OCI-LY1 (cell line): ENCODE measurements at regions not wholly inside any gene's neighbourhood (a gene's known extent, or its start where the extent isn't known, plus 50 kb on each side); places are given as distances from the start of the nearest gene placed in this dataset.

ENCODE experiments used
- H2AFZ ChIP-seq: fragments of 200-600 bp; sonication (generic), shearing (Covaris generic); 2 replicates; pipeline ENCODE4 v1.6.0; 2014; ENCODE audit warnings: antibody characterized with exemption, mild to moderate bottlenecking, low read length
- H3F3A ChIP-seq: fragments of 200-600 bp; sonication (generic), shearing (Covaris generic); 2 replicates; pipeline ENCODE4 v1.6.0; 2014; ENCODE audit warnings: mild to moderate bottlenecking, antibody characterized with exemption, low read length, moderate library complexity; ENCODE audit not compliant: insufficient read depth
- H3K27ac ChIP-seq: fragments of 200-600 bp; sonication (generic); 2 replicates; pipeline ENCODE4 v1.5.1; 2014; ENCODE audit warnings: low read length, mixed run types, mild to moderate bottlenecking, low read depth; ENCODE audit not compliant: poor library complexity, severe bottlenecking
- H3K27me3 ChIP-seq: fragments of 200-600 bp; sonication (generic); 2 replicates; pipeline ENCODE4 v1.6.0; 2014; ENCODE audit warnings: antibody characterized with exemption, mild to moderate bottlenecking, low read length, moderate library complexity; ENCODE audit not compliant: insufficient read depth
- H3K36me3 ChIP-seq: fragments of 200-600 bp; sonication (generic); 2 replicates; pipeline ENCODE4 v1.6.1; 2014; ENCODE audit warnings: mild to moderate bottlenecking, antibody characterized with exemption, low read length, moderate library complexity, mixed read lengths; ENCODE audit not compliant: insufficient read depth
- H3K4me1 ChIP-seq: fragments of 200-600 bp; sonication (generic); 2 replicates; pipeline ENCODE4 v1.5.1; 2014; ENCODE audit warnings: mild to moderate bottlenecking, low read length, moderate library complexity; ENCODE audit not compliant: insufficient read depth, severe bottlenecking
- H3K4me2 ChIP-seq: fragments of 200-600 bp; sonication (generic), shearing (Covaris generic); 2 replicates; pipeline ENCODE4 v1.6.1; 2014; ENCODE audit warnings: low read length
- H3K4me3 ChIP-seq: fragments of 200-600 bp; sonication (generic); 2 replicates; pipeline ENCODE4 v1.5.1; 2014; ENCODE audit warnings: low read length, low read depth, mild to moderate bottlenecking, mixed read lengths; ENCODE audit not compliant: poor library complexity, severe bottlenecking
- H3K79me2 ChIP-seq: fragments of 200-600 bp; shearing (Covaris generic); 2 replicates; pipeline ENCODE4 v1.6.1; 2016; ENCODE audit warnings: mixed run types, low read length, mixed read lengths; ENCODE audit not compliant: insufficient read depth
- H3K9ac ChIP-seq: fragments of 200-600 bp; sonication (generic), shearing (Covaris generic); 2 replicates; pipeline ENCODE4 v1.6.1; 2014; ENCODE audit warnings: mild to moderate bottlenecking, low read length, mixed read lengths
- H3K9me2 ChIP-seq: fragments of 200-600 bp; sonication (generic), shearing (Covaris generic); 2 replicates; pipeline ENCODE4 v1.6.1; 2014; ENCODE audit warnings: low read depth, mild to moderate bottlenecking, low read length, mixed read lengths
- H3K9me3 ChIP-seq: fragments of 200-600 bp; shearing (Covaris generic); 2 replicates; pipeline ENCODE4 v1.6.1; 2014; ENCODE audit warnings: low read length, mixed read lengths
- H4K20me1 ChIP-seq: fragments of 200-600 bp; sonication (generic), shearing (Covaris generic); 2 replicates; pipeline ENCODE4 v1.6.0; 2016; ENCODE audit warnings: mild to moderate bottlenecking, low read length; ENCODE audit not compliant: insufficient read depth
- EZH2 ChIP-seq: fragments of 200-600 bp; sonication (generic), shearing (Covaris generic); IDR thresholded peaks from 2 replicates; pipeline ENCODE4 v1.8.0; 2017; ENCODE audit warnings: borderline replicate concordance, mixed run types, mild to moderate bottlenecking, antibody characterized with exemption, low read length, moderate library complexity, mixed read lengths
- TF ChIP-seq, protein P1 (sequence below): fragments of 200-600 bp; sonication (generic), shearing (Covaris generic); IDR thresholded peaks from 2 replicates; pipeline ENCODE4 v1.5.1; 2017; ENCODE audit warnings: mild to moderate bottlenecking, antibody characterized with exemption, low read length, moderate library complexity, mixed read lengths

DNA sequence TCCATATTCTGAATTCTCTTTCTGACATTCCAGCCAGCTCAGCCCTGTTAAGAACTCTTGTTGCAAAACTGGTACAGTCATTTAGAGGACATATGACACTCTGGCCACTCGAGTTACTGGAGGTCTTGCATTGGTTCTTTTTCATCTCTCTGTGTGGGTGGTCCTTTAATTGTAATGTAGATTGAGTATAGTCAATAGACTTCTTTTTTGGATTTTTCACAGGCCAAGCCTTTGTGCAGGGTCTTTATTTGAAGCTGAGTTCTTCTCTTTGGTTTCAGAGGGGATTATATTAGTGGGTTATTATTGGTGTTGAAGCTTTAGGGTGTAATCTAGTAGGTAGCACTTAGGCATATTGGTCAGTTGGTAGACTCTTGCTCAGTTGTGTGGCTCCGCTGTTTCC, 118.0 kb upstream of the GIMD1 start:
- Histone ChIP-seq H3K9me2 (no peaks in the 10 kb centered on the region), H3K27ac (no peak overlapping the region), H4K20me1 (no peaks in the 10 kb centered on the region), H3K4me2 (no peak overlapping the region), H3K27me3 (no peaks in the 10 kb centered on the region), H3F3A (no peaks in the 10 kb centered on the region), H3K4me3 (no peak overlapping the region), H3K79me2 (no peaks in the 10 kb centered on the region), H3K36me3 (no peaks in the 10 kb centered on the region), H2AFZ (no peak overlapping the region), H3K9ac (no peak overlapping the region), H3K4me1 (no peaks in the 10 kb centered on the region), H3K9me3 (no peaks in the 10 kb centered on the region)
- TF ChIP-seq EZH2, result no peak
- TF ChIP-seq, protein P1, sequence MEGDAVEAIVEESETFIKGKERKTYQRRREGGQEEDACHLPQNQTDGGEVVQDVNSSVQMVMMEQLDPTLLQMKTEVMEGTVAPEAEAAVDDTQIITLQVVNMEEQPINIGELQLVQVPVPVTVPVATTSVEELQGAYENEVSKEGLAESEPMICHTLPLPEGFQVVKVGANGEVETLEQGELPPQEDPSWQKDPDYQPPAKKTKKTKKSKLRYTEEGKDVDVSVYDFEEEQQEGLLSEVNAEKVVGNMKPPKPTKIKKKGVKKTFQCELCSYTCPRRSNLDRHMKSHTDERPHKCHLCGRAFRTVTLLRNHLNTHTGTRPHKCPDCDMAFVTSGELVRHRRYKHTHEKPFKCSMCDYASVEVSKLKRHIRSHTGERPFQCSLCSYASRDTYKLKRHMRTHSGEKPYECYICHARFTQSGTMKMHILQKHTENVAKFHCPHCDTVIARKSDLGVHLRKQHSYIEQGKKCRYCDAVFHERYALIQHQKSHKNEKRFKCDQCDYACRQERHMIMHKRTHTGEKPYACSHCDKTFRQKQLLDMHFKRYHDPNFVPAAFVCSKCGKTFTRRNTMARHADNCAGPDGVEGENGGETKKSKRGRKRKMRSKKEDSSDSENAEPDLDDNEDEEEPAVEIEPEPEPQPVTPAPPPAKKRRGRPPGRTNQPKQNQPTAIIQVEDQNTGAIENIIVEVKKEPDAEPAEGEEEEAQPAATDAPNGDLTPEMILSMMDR, result no peak

DNA sequence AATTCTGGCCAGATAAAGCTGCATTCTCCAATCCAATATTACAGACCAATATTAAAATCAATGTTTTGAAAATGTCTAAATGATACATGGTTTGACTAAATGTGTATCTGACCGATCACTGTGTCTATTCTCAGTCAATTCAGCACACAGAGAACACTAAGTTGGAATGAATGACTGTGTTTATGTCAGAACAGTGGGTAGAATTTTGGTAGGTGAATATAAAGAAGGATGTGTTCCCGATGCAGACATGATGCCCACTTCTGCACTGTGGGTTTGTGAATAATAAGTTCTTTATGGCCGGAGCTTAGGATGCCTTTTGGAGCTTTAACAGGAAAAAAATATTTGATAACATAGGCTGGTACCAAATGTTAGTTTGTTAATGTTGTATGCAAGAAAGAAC, 113.2 kb upstream of the GIMD1 start:
- no peaks in the 10 kb centered on the region for H3K27me3 ChIP-seq
- H3K79me2 ChIP-seq, result no peaks in the 10 kb centered on the region
- no peaks in the 10 kb centered on the region for H4K20me1 ChIP-seq
- no peak for TF ChIP-seq EZH2
- TF ChIP-seq, protein P1, result no peak
- H3K4me3 ChIP-seq, result no peak overlapping the region
- H3K36me3 ChIP-seq, result no peaks in the 10 kb centered on the region
- H3K9ac ChIP-seq, result no peak overlapping the region
- H3K4me1 ChIP-seq, result no peaks in the 10 kb centered on the region
- no peaks in the 10 kb centered on the region for H3K9me3 ChIP-seq
- no peaks in the 10 kb centered on the region for H3F3A ChIP-seq
- no peak overlapping the region for H3K4me2 ChIP-seq
- no peak overlapping the region for H2AFZ ChIP-seq
- no peak overlapping the region for H3K27ac ChIP-seq
- H3K9me2 ChIP-seq, result no peaks in the 10 kb centered on the region

DNA sequence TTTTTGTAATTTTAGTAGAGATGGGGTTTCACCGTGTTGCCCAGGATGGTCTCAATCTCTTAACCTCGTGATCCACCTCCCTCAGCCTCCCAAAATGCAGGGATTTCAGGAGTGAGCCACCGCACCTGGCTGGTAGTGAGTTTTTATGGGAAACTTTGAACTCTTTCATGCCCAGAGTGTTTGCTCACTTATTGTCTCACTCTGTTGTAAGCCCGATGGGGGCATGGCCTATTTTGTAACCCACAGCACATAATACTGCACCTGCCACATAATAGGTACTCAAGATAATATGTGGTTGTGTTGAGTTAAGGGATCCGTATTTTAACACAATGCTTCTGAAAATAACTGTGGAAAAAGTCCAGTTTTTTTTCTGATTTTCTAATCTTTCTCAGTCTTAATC, 109.6 kb upstream of the GIMD1 start:
- Histone ChIP-seq H3K27ac (no peak overlapping the region), H4K20me1 (no peaks in the 10 kb centered on the region), H3K27me3 (no peaks in the 10 kb centered on the region), H3K9me3 (no peaks in the 10 kb centered on the region), H3K36me3 (no peaks in the 10 kb centered on the region), H3K4me3 (no peak overlapping the region), H3K9me2 (no peaks in the 10 kb centered on the region), H3K4me2 (no peak overlapping the region), H3K9ac (no peak overlapping the region), H3F3A (no peaks in the 10 kb centered on the region), H3K4me1 (no peaks in the 10 kb centered on the region), H3K79me2 (no peaks in the 10 kb centered on the region), H2AFZ (no peak overlapping the region)
- TF ChIP-seq, protein P1, result no peak
- no peak for TF ChIP-seq EZH2
